SK-N-SH (cell line): ENCODE measurements at regions not wholly inside any gene's neighbourhood (a gene's known extent, or its start where the extent isn't known, plus 50 kb on each side); places are given as distances from the start of the nearest gene placed in this dataset.

Source experiments
- CTCF ChIA-PET: fragments of 300-600, 350-600 bp; formaldehyde crosslinking; extraction: SDS; loops from one replicate; lab custom pipeline; 2021; lab: Yijun Ruan, JAX
- POLR2A ChIA-PET: fragments of 350-600 bp; sonication (Branson Sonifier 250); formaldehyde crosslinking; extraction: SDS; loops from one replicate; lab custom pipeline; 2020; ENCODE audit warnings: antibody characterized with exemption, inconsistent platforms; lab: Yijun Ruan, JAX
- DNase-seq: peaks from one replicate; pipeline ENCODE4 v3.0.0; 2012
- H2AFZ ChIP-seq: fragments of 200-600 bp; sonication (generic); 2 replicates; pipeline ENCODE4 v1.8.1; 2016; ENCODE audit warnings: antibody characterized with exemption, mild to moderate bottlenecking, low read depth
- H3F3A ChIP-seq: fragments of 200-600 bp; sonication (generic); replicated peaks from 2 replicates; pipeline ENCODE3; 2016; ENCODE audit warnings: antibody characterized with exemption, mild to moderate bottlenecking; ENCODE audit not compliant: insufficient read depth
- H3K27ac ChIP-seq, 2 experiments: fragments of 200-500 bp in 1 of 2; fragments of 200-600 bp in 1 of 2; sonication (Bioruptor generic) in 1 of 2; sonication (generic), shearing (Covaris generic) in 1 of 2; 2 replicates each; pipeline versions ENCODE4 v1.5.1 to v1.6.1; 2014 to 2016; ENCODE audit warnings: low read depth in 2 of 2, inconsistent platforms in 1 of 2, low read length in 1 of 2, mild to moderate bottlenecking in 1 of 2, mixed read lengths in 1 of 2
- H3K27me3 ChIP-seq: fragments of 200-600 bp; sonication (generic), shearing (Covaris generic); 2 replicates; pipeline ENCODE4 v1.6.1; 2016; ENCODE audit warnings: mixed run types; ENCODE audit not compliant: insufficient read depth
- H3K36me3 ChIP-seq, 2 experiments: fragments of 200-500 bp in 1 of 2; fragments of 200-600 bp in 1 of 2; sonication (Bioruptor generic) in 1 of 2; sonication (generic) in 1 of 2; replicated peaks in 1 of 2; 2 replicates each; pipeline versions ENCODE3 to v1.5.1; 2014 to 2016; ENCODE audit warnings: low read length in 1 of 2, mild to moderate bottlenecking in 1 of 2; ENCODE audit not compliant: insufficient read depth in 2 of 2, control insufficient read depth in 1 of 2
- H3K4me1 ChIP-seq, 2 experiments: fragments of 200-500 bp in 1 of 2; fragments of 200-600 bp in 1 of 2; sonication (Bioruptor generic) in 1 of 2; sonication (generic), shearing (Covaris generic) in 1 of 2; 2 replicates each; pipeline versions ENCODE4 v1.5.1 to v1.6.1; 2014 to 2016; ENCODE audit warnings: low read depth in 1 of 2, low read length in 1 of 2, mixed run types in 1 of 2; ENCODE audit not compliant: insufficient read depth in 2 of 2, control insufficient read depth in 1 of 2
- H3K4me2 ChIP-seq: fragments of 200-600 bp; sonication (generic), shearing (Covaris generic); 2 replicates; pipeline ENCODE4 v1.6.1; 2017; ENCODE audit warnings: mixed run types
- H3K4me3 ChIP-seq, 2 experiments: fragments of 200-500 bp in 1 of 2; fragments of 200-600 bp in 1 of 2; sonication (Bioruptor generic) in 1 of 2; sonication (generic), shearing (Covaris generic) in 1 of 2; 2 replicates each; pipeline versions ENCODE4 v1.5.1 to v1.8.1; 2014 to 2016; ENCODE audit warnings: low read depth in 2 of 2, inconsistent platforms in 1 of 2, low read length in 1 of 2, mild to moderate bottlenecking in 1 of 2, mixed read lengths in 1 of 2, moderate library complexity in 1 of 2
- H3K79me2 ChIP-seq: fragments of 200-600 bp; sonication (generic); 2 replicates; pipeline ENCODE4 v1.8.1; 2017; ENCODE audit warnings: mild to moderate bottlenecking; ENCODE audit not compliant: insufficient read depth
- H3K9ac ChIP-seq: fragments of 200-600 bp; sonication (generic); 2 replicates; pipeline ENCODE4 v1.6.1; 2017; ENCODE audit warnings: mixed run types
- H3K9me2 ChIP-seq: fragments of 200-600 bp; sonication (generic); 2 replicates; pipeline ENCODE4 v1.6.1; 2017; ENCODE audit warnings: mixed run types
- H3K9me3 ChIP-seq: fragments of 200-600 bp; sonication (generic); 2 replicates; pipeline ENCODE4 v1.6.1; 2017; ENCODE audit warnings: mixed run types, mild to moderate bottlenecking, moderate library complexity
- H4K20me1 ChIP-seq: fragments of 200-600 bp; sonication (generic); 2 replicates; pipeline ENCODE4 v1.6.1; 2017; ENCODE audit warnings: mild to moderate bottlenecking, mixed run types; ENCODE audit not compliant: insufficient read depth
- CHD2 ChIP-seq: fragments of 150-350 bp; IDR thresholded peaks from 2 replicates; pipeline ENCODE4 v1.6.1; 2018; ENCODE audit warnings: low read length; ENCODE audit not compliant: partially characterized antibody
- EZH2phosphoT487 ChIP-seq: fragments of 200-600 bp; sonication (generic); IDR thresholded peaks from 2 replicates; pipeline ENCODE4 v1.6.1; 2017; ENCODE audit warnings: low read depth, mixed run types, mild to moderate bottlenecking, antibody characterized with exemption, moderate library complexity, borderline replicate concordance
- FOSL2 ChIP-seq: IDR thresholded peaks from 2 replicates; pipeline ENCODE4 v1.4.0; 2012; ENCODE audit warnings: low read depth, mild to moderate bottlenecking, moderate library complexity, borderline replicate concordance
- FOXJ3 ChIP-seq: sonication (generic); formaldehyde crosslinking; IDR thresholded peaks from 2 replicates; pipeline ENCODE4 v1.5.1; 2020; ENCODE audit warnings: mild to moderate bottlenecking, missing genetic modification reagents
- NRF1 ChIP-seq: IDR thresholded peaks from 2 replicates; pipeline ENCODE4 v1.6.1; 2012; ENCODE audit warnings: low read depth, mild to moderate bottlenecking, low read length
- POLR2AphosphoS5 ChIP-seq: IDR thresholded peaks from 2 replicates; pipeline ENCODE4 v1.6.1; 2012; ENCODE audit warnings: low read depth, low read length
- WGBS: methylation state at CpG from one replicate; pipeline ENCODE4 v1.1.6; 2017; ENCODE audit warnings: low lambda C conversion rate; 5-methylcytosine and 5-hydroxymethylcytosine counted together
- TF ChIP-seq, protein P1 (sequence below): fragments of 150-350 bp; IDR thresholded peaks from 2 replicates; pipeline ENCODE4 v1.6.1; 2017; ENCODE audit warnings: antibody characterized with exemption, low read length, low read depth, borderline replicate concordance
- TF ChIP-seq, protein P2 (sequence below): IDR thresholded peaks from 2 replicates; pipeline ENCODE4 v1.4.0; 2012; ENCODE audit warnings: low read depth, borderline replicate concordance
- TF ChIP-seq, protein P3 (sequence below): fragments of 150-350 bp; IDR thresholded peaks from 2 replicates; pipeline ENCODE4 v1.6.1; 2016; ENCODE audit warnings: mild to moderate bottlenecking, low read depth, low read length
- TF ChIP-seq, protein P4 (sequence below): IDR thresholded peaks from 2 replicates; pipeline ENCODE4 v1.4.0; 2012; ENCODE audit warnings: low read depth, borderline replicate concordance

DNA sequence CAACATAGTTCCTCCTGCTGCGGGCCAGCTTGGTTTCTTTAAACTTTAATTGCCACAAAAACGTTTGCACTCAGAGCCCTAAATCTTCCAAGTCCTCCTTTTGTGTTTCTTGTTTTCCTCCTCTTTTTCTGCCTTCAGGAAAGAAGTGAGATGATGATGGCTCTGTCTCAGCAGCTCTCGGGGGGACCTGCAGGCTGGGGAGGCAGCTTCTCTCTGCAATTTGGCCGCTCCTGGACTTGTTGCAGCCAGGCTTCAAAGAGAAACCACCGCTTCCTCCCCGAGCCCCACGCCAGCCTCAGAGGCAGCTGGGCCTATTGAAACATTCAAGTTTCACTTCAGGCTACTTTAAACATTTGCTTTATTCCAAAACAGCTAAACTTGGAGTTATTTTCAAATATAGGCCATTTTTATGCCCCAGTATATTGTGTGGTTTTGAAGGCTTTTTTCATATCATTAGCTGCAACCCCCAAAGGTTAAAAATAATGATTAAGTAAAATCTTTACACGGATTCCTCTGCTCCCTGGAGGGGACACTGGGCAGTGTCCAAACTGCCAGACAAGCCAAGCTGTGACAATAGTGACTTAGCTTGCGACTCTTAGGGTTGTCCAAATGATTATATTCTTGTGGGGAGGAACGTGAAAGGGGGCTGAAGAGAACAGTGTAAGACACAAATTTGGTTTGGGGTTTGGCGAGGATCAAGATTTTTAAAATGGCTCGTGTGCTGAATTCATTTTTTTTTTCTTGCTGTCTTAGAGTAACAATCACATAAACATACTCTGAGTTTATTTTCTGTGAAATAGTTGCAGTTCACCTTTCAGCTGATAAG lies 330.8 kb downstream of the DLEU7 start (continued):
- TF ChIP-seq, protein P1, sequence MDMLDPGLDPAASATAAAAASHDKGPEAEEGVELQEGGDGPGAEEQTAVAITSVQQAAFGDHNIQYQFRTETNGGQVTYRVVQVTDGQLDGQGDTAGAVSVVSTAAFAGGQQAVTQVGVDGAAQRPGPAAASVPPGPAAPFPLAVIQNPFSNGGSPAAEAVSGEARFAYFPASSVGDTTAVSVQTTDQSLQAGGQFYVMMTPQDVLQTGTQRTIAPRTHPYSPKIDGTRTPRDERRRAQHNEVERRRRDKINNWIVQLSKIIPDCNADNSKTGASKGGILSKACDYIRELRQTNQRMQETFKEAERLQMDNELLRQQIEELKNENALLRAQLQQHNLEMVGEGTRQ: no peak
- TF ChIP-seq EZH2phosphoT487: no peak

DNA sequence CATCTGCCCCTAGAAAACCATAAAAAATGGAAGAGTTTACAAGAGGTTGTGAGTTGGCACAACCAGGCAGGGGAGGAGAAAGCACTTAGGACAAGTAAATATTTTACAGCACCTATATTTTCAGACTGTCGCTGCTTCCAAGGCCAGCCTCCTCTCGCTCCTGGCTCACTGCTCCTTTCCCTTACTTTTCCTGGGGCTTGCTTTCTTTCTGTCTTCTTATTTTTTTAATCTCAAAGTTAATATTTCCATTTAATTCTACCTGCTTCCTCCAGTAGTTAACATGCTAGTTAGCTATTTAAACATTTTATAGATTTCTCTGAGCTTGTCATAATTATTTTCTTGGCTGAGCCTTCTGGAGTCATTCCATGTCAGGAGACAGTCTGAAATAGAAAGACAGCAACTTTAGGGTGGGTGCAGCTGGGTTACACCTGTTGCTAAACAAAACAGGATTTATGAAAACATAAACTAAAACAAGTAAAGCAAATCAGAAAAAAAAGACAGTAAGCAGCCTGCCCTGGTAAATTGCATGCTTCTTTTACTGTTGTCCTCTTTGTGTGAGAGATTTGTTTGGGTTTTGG lies 330.1 kb downstream of the DLEU7 start:
- H3K4me3 ChIP-seq: no peak overlapping the region
- ChIA-PET POLR2A (interaction anchor here (0.7 kb wide), 1 partner anchor 9 kb away, joined by 3 read pairs; no protein-coding TSS in a partner anchor), CTCF (interaction anchor here (0.7 kb wide), 1 partner anchor 160 kb away, joined by 3 read pairs; no protein-coding TSS in a partner anchor)
- H3K4me2 ChIP-seq: no peak overlapping the region
- no peak overlapping the region for H2AFZ ChIP-seq
- H3K79me2 ChIP-seq: no peaks in the 10 kb centered on the region
- TF ChIP-seq POLR2AphosphoS5 (no peak), FOXJ3 (CRISPR knock-in tag) (no peak), CHD2 (no peak), NRF1 (no peak), FOSL2 (no peak), EZH2phosphoT487 (no peak)
- TF ChIP-seq, protein P2, sequence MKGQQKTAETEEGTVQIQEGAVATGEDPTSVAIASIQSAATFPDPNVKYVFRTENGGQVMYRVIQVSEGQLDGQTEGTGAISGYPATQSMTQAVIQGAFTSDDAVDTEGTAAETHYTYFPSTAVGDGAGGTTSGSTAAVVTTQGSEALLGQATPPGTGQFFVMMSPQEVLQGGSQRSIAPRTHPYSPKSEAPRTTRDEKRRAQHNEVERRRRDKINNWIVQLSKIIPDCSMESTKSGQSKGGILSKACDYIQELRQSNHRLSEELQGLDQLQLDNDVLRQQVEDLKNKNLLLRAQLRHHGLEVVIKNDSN: no peak
- TF ChIP-seq, protein P3, sequence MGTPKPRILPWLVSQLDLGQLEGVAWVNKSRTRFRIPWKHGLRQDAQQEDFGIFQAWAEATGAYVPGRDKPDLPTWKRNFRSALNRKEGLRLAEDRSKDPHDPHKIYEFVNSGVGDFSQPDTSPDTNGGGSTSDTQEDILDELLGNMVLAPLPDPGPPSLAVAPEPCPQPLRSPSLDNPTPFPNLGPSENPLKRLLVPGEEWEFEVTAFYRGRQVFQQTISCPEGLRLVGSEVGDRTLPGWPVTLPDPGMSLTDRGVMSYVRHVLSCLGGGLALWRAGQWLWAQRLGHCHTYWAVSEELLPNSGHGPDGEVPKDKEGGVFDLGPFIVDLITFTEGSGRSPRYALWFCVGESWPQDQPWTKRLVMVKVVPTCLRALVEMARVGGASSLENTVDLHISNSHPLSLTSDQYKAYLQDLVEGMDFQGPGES: no peak
- TF ChIP-seq, protein P4, sequence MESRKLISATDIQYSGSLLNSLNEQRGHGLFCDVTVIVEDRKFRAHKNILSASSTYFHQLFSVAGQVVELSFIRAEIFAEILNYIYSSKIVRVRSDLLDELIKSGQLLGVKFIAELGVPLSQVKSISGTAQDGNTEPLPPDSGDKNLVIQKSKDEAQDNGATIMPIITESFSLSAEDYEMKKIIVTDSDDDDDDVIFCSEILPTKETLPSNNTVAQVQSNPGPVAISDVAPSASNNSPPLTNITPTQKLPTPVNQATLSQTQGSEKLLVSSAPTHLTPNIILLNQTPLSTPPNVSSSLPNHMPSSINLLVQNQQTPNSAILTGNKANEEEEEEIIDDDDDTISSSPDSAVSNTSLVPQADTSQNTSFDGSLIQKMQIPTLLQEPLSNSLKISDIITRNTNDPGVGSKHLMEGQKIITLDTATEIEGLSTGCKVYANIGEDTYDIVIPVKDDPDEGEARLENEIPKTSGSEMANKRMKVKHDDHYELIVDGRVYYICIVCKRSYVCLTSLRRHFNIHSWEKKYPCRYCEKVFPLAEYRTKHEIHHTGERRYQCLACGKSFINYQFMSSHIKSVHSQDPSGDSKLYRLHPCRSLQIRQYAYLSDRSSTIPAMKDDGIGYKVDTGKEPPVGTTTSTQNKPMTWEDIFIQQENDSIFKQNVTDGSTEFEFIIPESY: no peak
- H4K20me1 ChIP-seq: no peaks in the 10 kb centered on the region
- DNase-seq: no peak
- peaks cover 0 to 2% of the 10 kb centered on the region in 2 experiments; a peak in 1 of 4 replicates for H3K4me1 ChIP-seq
- no peaks in the 10 kb centered on the region for H3F3A ChIP-seq
- 84% methylated on average over 2 of the region's 2 CpGs for WGBS
- no peaks in the 10 kb centered on the region for H3K9me3 ChIP-seq
- no peak overlapping the region for H3K27ac ChIP-seq
- no peaks in the 10 kb centered on the region for H3K36me3 ChIP-seq
- no peaks in the 10 kb centered on the region for H3K9me2 ChIP-seq
- no peaks in the 10 kb centered on the region for H3K27me3 ChIP-seq
- H3K9ac ChIP-seq: no peak overlapping the region
